Liver (tissue), 8 donors: ENCODE measurements at regions not wholly inside any gene's neighbourhood (a gene's known extent, or its start where the extent isn't known, plus 50 kb on each side); places are given as distances from the start of the nearest gene placed in this dataset.
A peak's percentile ranks its signal among the peaks of the same experiment; 100 is the strongest.

Source experiments
- DNase-seq: peaks from one replicate; pipeline ENCODE4 v3.0.0-alpha.2; 2017; ENCODE audit warnings: low spot score
- H3K27ac ChIP-seq, 2 donors: one replicate each; pipeline ENCODE4 v1.7.0; 2013; ENCODE audit warnings: inconsistent platforms in 2 of 2, low read length in 2 of 2, control low read depth in 1 of 2, low read depth in 1 of 2, mild to moderate bottlenecking in 1 of 2
- H3K27me3 ChIP-seq, 4 donors: one replicate each; pipeline versions ENCODE4 v1.6.1 to v1.7.0; 2013; ENCODE audit warnings: low read length in 3 of 4, inconsistent platforms in 1 of 4, mild to moderate bottlenecking in 1 of 4, moderate library complexity in 1 of 4; ENCODE audit not compliant: control insufficient read depth in 4 of 4, insufficient read depth in 4 of 4
- H3K36me3 ChIP-seq, 4 donors: one replicate each; pipeline versions ENCODE4 v1.6.1 to v1.7.0; 2013; ENCODE audit warnings: low read length in 3 of 4, mild to moderate bottlenecking in 3 of 4, low read depth in 1 of 4, moderate library complexity in 1 of 4; ENCODE audit not compliant: control insufficient read depth in 4 of 4, insufficient read depth in 3 of 4
- H3K4me1 ChIP-seq, 4 donors: one replicate each; pipeline versions ENCODE4 v1.6.1 to v1.7.0; 2013; ENCODE audit warnings: low read length in 3 of 4, mild to moderate bottlenecking in 3 of 4, moderate library complexity in 1 of 4; ENCODE audit not compliant: control insufficient read depth in 4 of 4, insufficient read depth in 4 of 4
- H3K4me3 ChIP-seq, 3 donors: one replicate each; pipeline versions ENCODE4 v1.6.1 to v1.7.0; 2013; ENCODE audit warnings: low read length in 3 of 3, control low read depth in 1 of 3, low read depth in 1 of 3, mild to moderate bottlenecking in 1 of 3
- H3K9ac ChIP-seq, 2 donors: one replicate each; pipeline ENCODE4 v1.7.0; 2013; ENCODE audit warnings: low read length in 2 of 2, mild to moderate bottlenecking in 2 of 2, moderate library complexity in 2 of 2, control low read depth in 1 of 2, low read depth in 1 of 2
- H3K9me3 ChIP-seq, 4 donors: one replicate each; pipeline versions ENCODE4 v1.6.1 to v1.7.0; 2013; ENCODE audit warnings: low read length in 3 of 4; ENCODE audit not compliant: control insufficient read depth in 4 of 4
- ATF3 ChIP-seq: IDR thresholded peaks from 2 replicates; pipeline ENCODE4 v1.6.1; 2016; ENCODE audit warnings: antibody characterized with exemption
- CTCF ChIP-seq: fragments of 150-350 bp; IDR thresholded peaks from 2 replicates; pipeline ENCODE4 v1.5.1; 2017; ENCODE audit warnings: improper control_type of control experiment, low read depth, low read length; ENCODE audit not compliant: missing input control
- EGR1 ChIP-seq, 2 donors: IDR thresholded peaks; 2 replicates each; pipeline ENCODE4 v1.6.1; 2016 to 2018; ENCODE audit warnings: antibody characterized with exemption in 2 of 2, low read depth in 2 of 2
- FOXA1 ChIP-seq: IDR thresholded peaks from 2 replicates; pipeline ENCODE4 v1.6.1; 2016; ENCODE audit warnings: antibody characterized with exemption
- FOXA2 ChIP-seq: IDR thresholded peaks from 2 replicates; pipeline ENCODE4 v1.6.1; 2016; ENCODE audit warnings: antibody characterized with exemption
- GABPA ChIP-seq, 2 donors: IDR thresholded peaks in 1 of 2; conservative IDR thresholded peaks in 1 of 2; 2 replicates each; pipeline ENCODE4 v1.6.1; 2016; ENCODE audit warnings: antibody characterized with exemption in 2 of 2, mild to moderate bottlenecking in 1 of 2, moderate library complexity in 1 of 2
- HNF4A ChIP-seq, 2 donors: conservative IDR thresholded peaks; 2 replicates each; pipeline ENCODE4 v1.6.1; 2016; ENCODE audit warnings: antibody characterized with exemption in 2 of 2, mild to moderate bottlenecking in 2 of 2
- HNF4G ChIP-seq: IDR thresholded peaks from 2 replicates; pipeline ENCODE4 v1.6.1; 2016; ENCODE audit warnings: antibody characterized with exemption
- JUND ChIP-seq, 2 donors: IDR thresholded peaks; 2 replicates each; pipeline ENCODE4 v1.6.1; 2016; ENCODE audit warnings: antibody characterized with exemption in 2 of 2
- MAX ChIP-seq: IDR thresholded peaks from 2 replicates; pipeline ENCODE4 v1.6.1; 2016; ENCODE audit warnings: antibody characterized with exemption
- NR2F2 ChIP-seq: IDR thresholded peaks from 2 replicates; pipeline ENCODE4 v1.6.1; 2016; ENCODE audit warnings: antibody characterized with exemption
- RAD21 ChIP-seq, 2 donors: IDR thresholded peaks; 2 replicates each; pipeline ENCODE4 v1.6.1; 2016; ENCODE audit warnings: antibody characterized with exemption in 2 of 2, mild to moderate bottlenecking in 2 of 2
- REST ChIP-seq: IDR thresholded peaks from 2 replicates; pipeline ENCODE4 v1.6.1; 2016; ENCODE audit warnings: antibody characterized with exemption, mild to moderate bottlenecking
- RXRA ChIP-seq, 2 donors: IDR thresholded peaks; 2 replicates each; pipeline ENCODE4 v1.6.1; 2017 to 2018; ENCODE audit warnings: antibody characterized with exemption in 2 of 2, mild to moderate bottlenecking in 1 of 2
- SP1 ChIP-seq: IDR thresholded peaks from 2 replicates; pipeline ENCODE4 v1.6.1; 2018; ENCODE audit warnings: antibody characterized with exemption, mild to moderate bottlenecking
- TAF1 ChIP-seq: conservative IDR thresholded peaks from 2 replicates; pipeline ENCODE4 v1.6.1; 2016; ENCODE audit warnings: antibody characterized with exemption, mild to moderate bottlenecking
- YY1 ChIP-seq: IDR thresholded peaks from 2 replicates; pipeline ENCODE4 v1.6.1; 2016; ENCODE audit warnings: antibody characterized with exemption, mild to moderate bottlenecking
- ZBTB33 ChIP-seq: IDR thresholded peaks from 2 replicates; pipeline ENCODE4 v1.6.1; 2016; ENCODE audit warnings: antibody characterized with exemption
- WGBS: extraction: QIAGEN DNeasy Blood & Tissue Kit; methylation state at CpG from one replicate; pipeline ENCODE4 v1.1.7; 2013; 5-methylcytosine and 5-hydroxymethylcytosine counted together
- donor health status: healthy.
- donor health status: healthy.
- donor health status: healthy.
- donor health status: healthy.
- donor health status: healthy.

- Histone ChIP-seq H3K4me3 (no peak overlapping the region), H3K9ac (no peak overlapping the region), H3K36me3 (no peaks in the 10 kb centered on the region), H3K27me3 (no peaks in the 10 kb centered on the region), H3K27ac (no peak overlapping the region), H3K4me1 (peaks cover 0 to 4% (median 1%) of the 10 kb centered on the region in 4 donors), H3K9me3 (no peaks in the 10 kb centered on the region)
- no peak for DNase-seq
- WGBS, result 29% methylated on average over 1 of the region's 1 CpG
- peak in 1 of 2 donors; percentile 6 for TF ChIP-seq HNF4A (conservative IDR thresholded peaks at IDR 0.05)
- TF ChIP-seq FOXA2, result no peak
Measured at GRCh38 chr3:176147251-176147650, 1050.0 kb downstream of the TBL1XR1 start.

- DNase-seq, result no peak
- Histone ChIP-seq H3K4me3 (no peak overlapping the region), H3K9me3 (no peaks in the 10 kb centered on the region), H3K4me1 (no peaks in the 10 kb centered on the region), H3K27ac (no peak overlapping the region), H3K27me3 (no peaks in the 10 kb centered on the region), H3K9ac (no peak overlapping the region), H3K36me3 (no peaks in the 10 kb centered on the region)
- WGBS, result 84% methylated on average over 1 of the region's 1 CpG
- TF ChIP-seq CTCF, result no peak
- no peak for TF ChIP-seq RXRA (IDR thresholded peaks at IDR 0.05)
- no peak for TF ChIP-seq REST
- no peak for TF ChIP-seq MAX
- TF ChIP-seq NR2F2, result no peak
- no peak for TF ChIP-seq FOXA1
- TF ChIP-seq ZBTB33, result no peak
- no peak for TF ChIP-seq YY1
- TF ChIP-seq FOXA2, result no peak
- TF ChIP-seq RAD21 (IDR thresholded peaks at IDR 0.05), result no peak
- no peak for TF ChIP-seq ATF3
- TF ChIP-seq GABPA (IDR thresholded peaks at IDR 0.05 in 1 of 2, conservative IDR thresholded peaks at IDR 0.05 in 1 of 2), result no peak
- TF ChIP-seq SP1, result no peak
- TF ChIP-seq HNF4A (conservative IDR thresholded peaks at IDR 0.05), result no peak
- TF ChIP-seq HNF4G, result no peak
- TF ChIP-seq JUND (IDR thresholded peaks at IDR 0.05), result no peak
- no peak for TF ChIP-seq TAF1
- TF ChIP-seq EGR1 (IDR thresholded peaks at IDR 0.05; ENCODE audit: low read depth in 2 of 2), result no peak
Measured at GRCh38 chr3:176141837-176142236, 1055.4 kb downstream of the TBL1XR1 start.
